HFF-Myc (cell line): ENCODE measurements at regions not wholly inside any gene's neighbourhood (a gene's known extent, or its start where the extent isn't known, plus 50 kb on each side); places are given as distances from the start of the nearest gene placed in this dataset.

ENCODE experiments used
- DNase-seq: peaks from one replicate; pipeline ENCODE4 v3.0.0-alpha.2; 2011; ENCODE audit warnings: low read depth; ENCODE audit errors: extremely low read depth
- H3K4me3 ChIP-seq: replicated peaks from 2 replicates; pipeline ENCODE4 v1.5.1; 2011; ENCODE audit warnings: low read depth, mild to moderate bottlenecking, control low read depth, low read length
- TF ChIP-seq, protein P1 (sequence below): IDR thresholded peaks from 2 replicates; pipeline ENCODE4 v1.5.1; 2012; ENCODE audit warnings: mild to moderate bottlenecking, low read depth, low read length, control low read depth; ENCODE audit errors: missing control alignments

DNA sequence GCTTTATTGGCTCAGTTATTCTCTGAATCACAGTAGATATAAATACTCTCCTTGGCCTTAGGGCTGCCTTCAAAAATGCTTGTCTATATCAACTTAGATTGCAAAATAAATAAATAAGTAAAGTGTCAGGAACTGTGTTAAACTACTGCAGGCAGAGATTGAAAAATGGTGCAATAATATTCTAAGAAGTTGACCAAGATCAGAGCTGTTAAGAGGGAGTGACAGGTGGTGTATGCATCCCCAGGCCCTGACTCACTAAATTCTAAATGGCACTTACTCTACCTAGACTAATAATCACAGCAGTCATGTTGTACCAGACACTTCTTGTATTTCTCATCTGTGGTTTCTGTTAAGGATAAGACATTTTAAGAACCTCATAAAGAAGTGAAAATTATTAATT, 235.1 kb upstream of the SPOCK3 start:
- no peak overlapping the region for H3K4me3 ChIP-seq
- TF ChIP-seq, protein P1, sequence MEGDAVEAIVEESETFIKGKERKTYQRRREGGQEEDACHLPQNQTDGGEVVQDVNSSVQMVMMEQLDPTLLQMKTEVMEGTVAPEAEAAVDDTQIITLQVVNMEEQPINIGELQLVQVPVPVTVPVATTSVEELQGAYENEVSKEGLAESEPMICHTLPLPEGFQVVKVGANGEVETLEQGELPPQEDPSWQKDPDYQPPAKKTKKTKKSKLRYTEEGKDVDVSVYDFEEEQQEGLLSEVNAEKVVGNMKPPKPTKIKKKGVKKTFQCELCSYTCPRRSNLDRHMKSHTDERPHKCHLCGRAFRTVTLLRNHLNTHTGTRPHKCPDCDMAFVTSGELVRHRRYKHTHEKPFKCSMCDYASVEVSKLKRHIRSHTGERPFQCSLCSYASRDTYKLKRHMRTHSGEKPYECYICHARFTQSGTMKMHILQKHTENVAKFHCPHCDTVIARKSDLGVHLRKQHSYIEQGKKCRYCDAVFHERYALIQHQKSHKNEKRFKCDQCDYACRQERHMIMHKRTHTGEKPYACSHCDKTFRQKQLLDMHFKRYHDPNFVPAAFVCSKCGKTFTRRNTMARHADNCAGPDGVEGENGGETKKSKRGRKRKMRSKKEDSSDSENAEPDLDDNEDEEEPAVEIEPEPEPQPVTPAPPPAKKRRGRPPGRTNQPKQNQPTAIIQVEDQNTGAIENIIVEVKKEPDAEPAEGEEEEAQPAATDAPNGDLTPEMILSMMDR, result no peak

DNA sequence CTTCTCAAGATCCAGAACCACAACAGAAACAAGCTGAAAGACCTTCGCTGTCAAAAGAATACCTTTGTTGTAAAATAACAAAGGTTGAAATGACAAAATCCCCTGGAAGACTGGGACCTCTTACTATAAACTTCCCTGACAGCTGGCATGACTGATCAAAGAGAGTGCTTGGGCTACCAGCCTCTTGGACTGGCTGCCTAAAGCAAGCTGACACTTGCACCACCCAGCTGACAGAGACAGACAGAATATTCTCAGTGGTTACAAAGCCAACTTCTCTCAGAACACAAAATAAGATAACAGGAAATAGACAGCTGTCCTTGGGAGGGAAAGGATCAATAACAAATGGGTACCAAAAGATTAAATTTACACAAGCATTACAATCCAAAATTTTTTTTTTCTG, 241.7 kb upstream of the SPOCK3 start:
- TF ChIP-seq, protein P1, result no peak
- DNase-seq, result no peak
- H3K4me3 ChIP-seq, result no peak overlapping the region

More for the DNA sequence above, 235.1 kb upstream of the SPOCK3 start:
- no peak for DNase-seq

DNA sequence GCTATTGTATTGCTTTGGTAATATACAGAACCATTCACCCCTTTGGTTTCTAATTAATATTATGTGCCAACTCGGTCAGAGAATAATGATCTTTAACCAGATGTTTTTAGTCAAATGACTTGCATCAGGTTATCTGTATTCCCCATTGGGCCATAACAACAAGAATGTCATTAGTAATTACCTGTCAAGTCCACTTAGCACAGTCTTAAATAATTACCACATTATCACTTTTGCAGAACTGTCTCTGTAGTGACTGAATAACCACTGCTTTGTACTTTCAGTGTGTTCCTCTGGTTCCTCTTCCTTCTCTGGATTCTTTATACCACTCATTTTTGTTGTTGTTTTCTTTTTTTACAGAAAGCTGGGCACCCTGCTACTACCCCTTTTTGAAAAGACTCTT, 257.7 kb upstream of the SPOCK3 start:
- TF ChIP-seq, protein P1, result no peak
- H3K4me3 ChIP-seq, result no peak overlapping the region
- DNase-seq, result no peak

DNA sequence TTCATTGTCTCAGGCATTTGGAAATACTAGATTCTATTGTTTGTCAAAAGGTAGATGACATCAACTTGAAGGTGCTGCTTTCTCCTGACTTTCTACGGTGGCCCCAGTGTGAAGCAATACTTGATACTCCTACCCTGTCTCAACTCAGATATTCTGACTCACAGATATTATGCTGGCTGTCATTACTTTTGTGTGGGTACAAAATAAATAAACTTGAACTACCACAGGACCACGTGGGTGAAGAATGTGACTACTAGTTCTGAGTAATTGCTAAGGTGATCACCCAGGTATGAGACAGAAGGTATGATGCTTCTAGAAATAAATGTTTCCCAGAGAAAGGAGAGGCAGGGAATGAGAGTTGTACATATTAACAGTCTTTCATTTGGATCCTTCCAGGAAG, 275.3 kb upstream of the SPOCK3 start:
- TF ChIP-seq, protein P1, result no peak
- H3K4me3 ChIP-seq, result no peak overlapping the region
- DNase-seq, result no peak

DNA sequence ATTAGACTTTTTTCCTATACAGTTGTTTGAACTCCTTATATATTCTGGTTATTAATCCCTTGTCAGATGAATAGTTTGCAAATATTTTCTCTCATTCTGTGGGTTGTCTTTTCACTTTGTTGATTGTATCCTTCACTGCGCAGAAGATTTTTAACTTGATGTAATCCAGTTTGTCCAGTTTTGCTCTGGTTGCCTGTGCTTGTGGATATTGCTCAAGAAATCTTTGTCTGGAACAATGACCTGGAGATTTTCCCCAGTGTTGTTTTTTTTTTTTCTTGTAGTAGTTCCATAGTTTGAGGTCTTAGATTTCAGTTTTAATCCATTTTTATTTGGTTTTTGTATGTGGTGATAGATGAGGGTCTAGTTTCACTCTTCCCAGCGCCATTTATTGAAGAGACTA, 289.8 kb upstream of the SPOCK3 start:
- no peak for DNase-seq
- TF ChIP-seq, protein P1, result no peak

DNA sequence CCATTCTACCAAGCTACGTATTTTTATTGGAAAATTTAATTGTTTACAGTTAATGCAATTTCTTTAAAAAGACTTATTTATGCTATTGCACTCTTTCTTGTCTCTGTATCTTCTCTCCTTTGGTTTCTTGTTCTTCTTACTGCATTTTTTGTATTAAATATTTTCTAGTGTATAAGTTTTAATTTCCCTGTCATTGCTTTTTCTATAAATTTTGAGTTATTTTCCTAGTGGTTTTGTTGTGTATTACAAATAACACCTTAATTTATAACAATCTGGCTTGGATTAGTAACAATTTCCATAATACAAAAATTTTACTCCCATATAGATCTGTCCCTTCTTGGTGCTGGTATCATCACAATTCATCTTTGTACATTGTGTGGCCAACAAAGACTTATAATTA, 303.5 kb upstream of the SPOCK3 start:
- H3K4me3 ChIP-seq, result no peak overlapping the region
- DNase-seq, result no peak
- TF ChIP-seq, protein P1, result no peak

More for the DNA sequence above, 289.8 kb upstream of the SPOCK3 start:
- no peak overlapping the region for H3K4me3 ChIP-seq

DNA sequence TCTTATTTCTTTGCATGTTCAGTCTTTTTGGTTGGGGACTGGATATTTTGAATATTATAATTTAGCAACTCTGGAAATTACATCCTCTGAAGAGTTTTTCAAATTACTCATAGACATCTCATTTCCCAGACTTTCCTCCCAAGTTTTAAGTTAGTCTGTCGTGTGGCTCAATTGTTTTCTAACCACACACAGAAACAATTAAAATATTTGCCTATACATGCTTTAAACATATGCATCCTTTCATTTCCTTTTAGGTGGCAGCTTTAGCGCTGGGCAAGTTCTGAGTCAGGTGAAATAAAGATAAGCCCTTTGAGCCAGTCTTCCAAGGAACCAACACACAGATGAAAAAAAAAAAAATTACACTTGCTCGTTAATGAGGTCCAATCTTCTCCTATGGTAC, 307.0 kb upstream of the SPOCK3 start:
- DNase-seq, result no peak
- TF ChIP-seq, protein P1, result no peak

More for the DNA sequence above, 307.0 kb upstream of the SPOCK3 start:
- H3K4me3 ChIP-seq, result no peak overlapping the region
